HL-60 (cell line): ENCODE measurements at regions not wholly inside any gene's neighbourhood (a gene's known extent, or its start where the extent isn't known, plus 50 kb on each side); places are given as distances from the start of the nearest gene placed in this dataset.
"Not testable (repeated sequence)": the region's sequence is repeated elsewhere in the genome, so short reads cannot be mapped to it uniquely, and the experiment has no call there.

ENCODE experiments used
- GABPA ChIP-seq: IDR thresholded peaks from 2 replicates; pipeline ENCODE4 v1.6.1; 2012; ENCODE audit warnings: low read depth
- POLR2AphosphoS5 ChIP-seq: IDR thresholded peaks from 2 replicates; pipeline ENCODE4 v1.6.1; 2012; ENCODE audit warnings: low read depth
- TF ChIP-seq, protein P1 (sequence below): IDR thresholded peaks from one replicate; pipeline ENCODE4 v1.5.1; 2011; ENCODE audit warnings: low read length, control low read depth, inconsistent platforms; ENCODE audit not compliant: insufficient read depth
- TF ChIP-seq, protein P2 (sequence below): IDR thresholded peaks from 2 replicates; pipeline ENCODE4 v1.6.1; 2012; ENCODE audit warnings: low read depth; ENCODE audit not compliant: insufficient replicate concordance

DNA sequence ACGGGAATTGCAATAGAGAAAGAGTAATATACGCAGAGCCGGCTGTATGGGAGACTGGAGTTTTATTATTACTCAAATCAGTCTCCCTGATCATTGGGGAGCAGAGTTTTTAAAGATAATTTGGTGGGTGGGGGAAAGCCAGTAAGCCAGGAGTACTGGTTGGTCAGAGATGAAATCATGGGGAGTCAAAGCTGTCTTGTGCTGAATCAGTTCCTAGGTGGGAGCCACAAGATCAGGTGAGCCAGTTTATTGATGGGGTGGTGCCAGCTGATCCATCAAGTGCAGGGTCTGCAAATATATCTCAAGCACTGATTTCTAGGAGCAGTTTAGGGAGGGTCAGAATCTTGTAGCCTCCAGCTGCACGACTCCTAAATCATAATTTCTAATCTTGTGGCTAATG lies 69.2 kb upstream of the SNX9 start:
- TF ChIP-seq, protein P1, sequence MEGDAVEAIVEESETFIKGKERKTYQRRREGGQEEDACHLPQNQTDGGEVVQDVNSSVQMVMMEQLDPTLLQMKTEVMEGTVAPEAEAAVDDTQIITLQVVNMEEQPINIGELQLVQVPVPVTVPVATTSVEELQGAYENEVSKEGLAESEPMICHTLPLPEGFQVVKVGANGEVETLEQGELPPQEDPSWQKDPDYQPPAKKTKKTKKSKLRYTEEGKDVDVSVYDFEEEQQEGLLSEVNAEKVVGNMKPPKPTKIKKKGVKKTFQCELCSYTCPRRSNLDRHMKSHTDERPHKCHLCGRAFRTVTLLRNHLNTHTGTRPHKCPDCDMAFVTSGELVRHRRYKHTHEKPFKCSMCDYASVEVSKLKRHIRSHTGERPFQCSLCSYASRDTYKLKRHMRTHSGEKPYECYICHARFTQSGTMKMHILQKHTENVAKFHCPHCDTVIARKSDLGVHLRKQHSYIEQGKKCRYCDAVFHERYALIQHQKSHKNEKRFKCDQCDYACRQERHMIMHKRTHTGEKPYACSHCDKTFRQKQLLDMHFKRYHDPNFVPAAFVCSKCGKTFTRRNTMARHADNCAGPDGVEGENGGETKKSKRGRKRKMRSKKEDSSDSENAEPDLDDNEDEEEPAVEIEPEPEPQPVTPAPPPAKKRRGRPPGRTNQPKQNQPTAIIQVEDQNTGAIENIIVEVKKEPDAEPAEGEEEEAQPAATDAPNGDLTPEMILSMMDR, result not testable (repeated sequence)
- TF ChIP-seq, protein P2, sequence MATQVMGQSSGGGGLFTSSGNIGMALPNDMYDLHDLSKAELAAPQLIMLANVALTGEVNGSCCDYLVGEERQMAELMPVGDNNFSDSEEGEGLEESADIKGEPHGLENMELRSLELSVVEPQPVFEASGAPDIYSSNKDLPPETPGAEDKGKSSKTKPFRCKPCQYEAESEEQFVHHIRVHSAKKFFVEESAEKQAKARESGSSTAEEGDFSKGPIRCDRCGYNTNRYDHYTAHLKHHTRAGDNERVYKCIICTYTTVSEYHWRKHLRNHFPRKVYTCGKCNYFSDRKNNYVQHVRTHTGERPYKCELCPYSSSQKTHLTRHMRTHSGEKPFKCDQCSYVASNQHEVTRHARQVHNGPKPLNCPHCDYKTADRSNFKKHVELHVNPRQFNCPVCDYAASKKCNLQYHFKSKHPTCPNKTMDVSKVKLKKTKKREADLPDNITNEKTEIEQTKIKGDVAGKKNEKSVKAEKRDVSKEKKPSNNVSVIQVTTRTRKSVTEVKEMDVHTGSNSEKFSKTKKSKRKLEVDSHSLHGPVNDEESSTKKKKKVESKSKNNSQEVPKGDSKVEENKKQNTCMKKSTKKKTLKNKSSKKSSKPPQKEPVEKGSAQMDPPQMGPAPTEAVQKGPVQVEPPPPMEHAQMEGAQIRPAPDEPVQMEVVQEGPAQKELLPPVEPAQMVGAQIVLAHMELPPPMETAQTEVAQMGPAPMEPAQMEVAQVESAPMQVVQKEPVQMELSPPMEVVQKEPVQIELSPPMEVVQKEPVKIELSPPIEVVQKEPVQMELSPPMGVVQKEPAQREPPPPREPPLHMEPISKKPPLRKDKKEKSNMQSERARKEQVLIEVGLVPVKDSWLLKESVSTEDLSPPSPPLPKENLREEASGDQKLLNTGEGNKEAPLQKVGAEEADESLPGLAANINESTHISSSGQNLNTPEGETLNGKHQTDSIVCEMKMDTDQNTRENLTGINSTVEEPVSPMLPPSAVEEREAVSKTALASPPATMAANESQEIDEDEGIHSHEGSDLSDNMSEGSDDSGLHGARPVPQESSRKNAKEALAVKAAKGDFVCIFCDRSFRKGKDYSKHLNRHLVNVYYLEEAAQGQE, result not testable (repeated sequence)
- not testable (repeated sequence) for TF ChIP-seq POLR2AphosphoS5, GABPA
